Nephron (organoid): ENCODE measurements at regions not wholly inside any gene's neighbourhood (a gene's known extent, or its start where the extent isn't known, plus 50 kb on each side); places are given as distances from the start of the nearest gene placed in this dataset.

ENCODE experiments used
- H3K27ac Mint-ChIP-seq, 3 experiments: 2 replicates each; pipeline ENCODE4 v1.8.0; 2020; ENCODE audit warnings: mixed read lengths in 3 of 3, mild to moderate bottlenecking in 2 of 3, moderate library complexity in 1 of 3
- H3K27me3 Mint-ChIP-seq: 2 replicates; pipeline ENCODE4 v1.8.0; 2021; ENCODE audit warnings: low read depth, mild to moderate bottlenecking, moderate library complexity, mixed read lengths
- H3K36me3 Mint-ChIP-seq: 2 replicates; pipeline ENCODE4 v1.8.0; 2020; ENCODE audit warnings: low read depth, mixed read lengths
- H3K4me1 Mint-ChIP-seq: 2 replicates; pipeline ENCODE4 v1.8.0; 2020; ENCODE audit warnings: mixed read lengths
- H3K4me3 Mint-ChIP-seq, 3 experiments: 2 replicates each; pipeline ENCODE4 v1.8.0; 2020; ENCODE audit warnings: mild to moderate bottlenecking in 3 of 3, mixed read lengths in 3 of 3, moderate library complexity in 2 of 3
- H3K9me3 Mint-ChIP-seq: 2 replicates; pipeline ENCODE4 v1.8.0; 2020; ENCODE audit warnings: mixed read lengths
- CTCF ChIP-seq, 3 experiments: fragments of 200-600 bp; sonication (generic); IDR thresholded peaks; one replicate each; pipeline ENCODE4 v1.5.0; 2021; ENCODE audit warnings: antibody characterized with exemption in 3 of 3; ENCODE audit not compliant: unreplicated experiment in 3 of 3

- H3K9me3 Mint-ChIP-seq = no peaks in the 10 kb centered on the region
- H3K27me3 Mint-ChIP-seq = no peaks in the 10 kb centered on the region
- no peaks in the 10 kb centered on the region for H3K36me3 Mint-ChIP-seq
- H3K27ac Mint-ChIP-seq = no peak overlapping the region
- no peak overlapping the region for H3K4me3 Mint-ChIP-seq
- TF ChIP-seq CTCF (IDR thresholded peaks at IDR 0.05; ENCODE audit: unreplicated experiment in 3 of 3) = no peak
- no peaks in the 10 kb centered on the region for H3K4me1 Mint-ChIP-seq
Observed at GRCh38 chr14:22088614-22089342, 415.2 kb upstream of the OR4E1 start.

GRCh38 chr14:22086131-22086530 lies 412.5 kb upstream of the OR4E1 start:
- Mint-ChIP-seq H3K36me3 (no peaks in the 10 kb centered on the region), H3K4me3 (no peak overlapping the region), H3K4me1 (no peaks in the 10 kb centered on the region), H3K27me3 (peaks cover 4% of the 10 kb centered on the region), H3K9me3 (no peaks in the 10 kb centered on the region), H3K27ac (no peak overlapping the region)
- no peak for TF ChIP-seq CTCF (IDR thresholded peaks at IDR 0.05; ENCODE audit: unreplicated experiment in 3 of 3)

- no peak overlapping the region for H3K27ac Mint-ChIP-seq
- H3K27me3 Mint-ChIP-seq = peaks cover 7% of the 10 kb centered on the region
- H3K36me3 Mint-ChIP-seq = no peaks in the 10 kb centered on the region
- no peaks in the 10 kb centered on the region for H3K9me3 Mint-ChIP-seq
- no peak overlapping the region for H3K4me3 Mint-ChIP-seq
- TF ChIP-seq CTCF (IDR thresholded peaks at IDR 0.05; ENCODE audit: unreplicated experiment in 3 of 3) = peak; percentile 68 to 80 (median 69)
- H3K4me1 Mint-ChIP-seq = no peaks in the 10 kb centered on the region
Observed at GRCh38 chr14:22084393-22085281, 411.0 kb upstream of the OR4E1 start.

GRCh38 chr14:22081337-22081736 lies 407.7 kb upstream of the OR4E1 start:
- no peaks in the 10 kb centered on the region for H3K4me1 Mint-ChIP-seq

GRCh38 chr14:22079766-22080165 lies 406.1 kb upstream of the OR4E1 start:
- TF ChIP-seq CTCF (IDR thresholded peaks at IDR 0.05; ENCODE audit: unreplicated experiment in 3 of 3) = no peak
- H3K27me3 Mint-ChIP-seq = peaks cover 7% of the 10 kb centered on the region
- no peak overlapping the region for H3K27ac Mint-ChIP-seq
- H3K9me3 Mint-ChIP-seq = no peaks in the 10 kb centered on the region
- no peaks in the 10 kb centered on the region for H3K36me3 Mint-ChIP-seq
- no peaks in the 10 kb centered on the region for H3K4me1 Mint-ChIP-seq
- H3K4me3 Mint-ChIP-seq = no peak overlapping the region

More at GRCh38 chr14:22081337-22081736, 407.7 kb upstream of the OR4E1 start:
- H3K36me3 Mint-ChIP-seq = no peaks in the 10 kb centered on the region
- H3K4me3 Mint-ChIP-seq = no peak overlapping the region
- no peak overlapping the region for H3K27ac Mint-ChIP-seq
- peaks cover 7% of the 10 kb centered on the region for H3K27me3 Mint-ChIP-seq
- no peaks in the 10 kb centered on the region for H3K9me3 Mint-ChIP-seq
- no peak for TF ChIP-seq CTCF (IDR thresholded peaks at IDR 0.05; ENCODE audit: unreplicated experiment in 3 of 3)
